ENCODE measurements at regions not wholly inside any gene's neighbourhood (a gene's known extent, or its start where the extent isn't known, plus 50 kb on each side); places are given as distances from the start of the nearest gene placed in this dataset.
"Not testable (repeated sequence)": the region's sequence is repeated elsewhere in the genome, so short reads cannot be mapped to it uniquely, and the experiment has no call there.

GRCh38 chr7:66413379-66414114 is 208.4 kb downstream of the TPST1 start:
- peak; percentile 83 for DNase-seq

GRCh38 chr7:66415659-66416265 is 210.6 kb downstream of the TPST1 start:
- no peak for DNase-seq

DNA sequence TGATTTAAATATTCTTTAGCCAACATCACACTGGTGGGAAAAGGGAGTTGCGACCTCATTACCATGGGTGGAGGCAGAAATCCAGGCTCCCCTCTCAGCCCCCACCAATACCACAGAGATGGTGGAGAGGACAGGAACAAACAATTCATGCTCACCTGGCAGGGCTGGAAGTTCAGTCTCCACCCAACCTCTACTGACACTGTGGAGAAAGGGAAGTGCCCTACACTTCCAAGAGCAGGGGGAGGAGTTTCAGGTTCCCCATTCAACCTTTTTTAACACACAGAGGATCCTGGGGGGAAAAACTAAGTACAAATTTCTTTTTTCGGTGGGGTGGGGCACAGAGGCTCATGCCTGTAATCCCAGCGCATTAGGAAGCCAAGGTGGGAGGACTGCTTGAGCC is 210.1 kb upstream of the KCTD7 start:
- no peak for DNase-seq

GRCh38 chr7:66419210-66419609 is 209.5 kb upstream of the KCTD7 start:
- DNase-seq, result no peak

DNA sequence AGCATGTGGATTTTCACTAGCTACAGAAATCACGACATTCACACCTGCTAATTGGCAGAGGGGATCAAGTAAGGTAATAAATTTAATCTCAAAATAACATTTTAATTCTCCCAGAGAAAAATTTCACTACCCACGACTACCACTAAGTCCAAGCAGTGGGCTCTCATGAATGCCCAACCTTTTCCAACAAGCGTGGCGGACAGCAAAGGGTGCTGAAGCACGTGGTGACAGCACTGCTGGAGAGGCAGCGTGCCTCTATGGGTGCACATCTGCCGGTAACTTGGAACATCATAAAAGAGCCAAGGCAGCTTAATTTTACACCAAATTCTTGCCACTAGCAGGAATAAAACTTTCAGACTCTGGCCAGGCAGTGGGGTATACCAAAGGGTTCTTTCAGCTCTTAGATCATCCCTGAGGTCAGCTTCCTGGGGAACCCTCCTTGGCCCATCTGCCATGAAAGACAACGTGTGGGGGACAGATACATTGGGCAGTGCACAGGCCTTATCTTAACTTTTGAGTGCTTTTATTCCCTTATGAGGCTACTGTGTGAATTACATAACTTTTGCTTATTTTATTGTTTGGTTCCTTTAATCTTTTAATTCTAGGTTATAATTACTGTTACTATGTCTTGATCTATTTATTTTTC is 206.7 kb upstream of the KCTD7 start:
- no peak for DNase-seq

DNA sequence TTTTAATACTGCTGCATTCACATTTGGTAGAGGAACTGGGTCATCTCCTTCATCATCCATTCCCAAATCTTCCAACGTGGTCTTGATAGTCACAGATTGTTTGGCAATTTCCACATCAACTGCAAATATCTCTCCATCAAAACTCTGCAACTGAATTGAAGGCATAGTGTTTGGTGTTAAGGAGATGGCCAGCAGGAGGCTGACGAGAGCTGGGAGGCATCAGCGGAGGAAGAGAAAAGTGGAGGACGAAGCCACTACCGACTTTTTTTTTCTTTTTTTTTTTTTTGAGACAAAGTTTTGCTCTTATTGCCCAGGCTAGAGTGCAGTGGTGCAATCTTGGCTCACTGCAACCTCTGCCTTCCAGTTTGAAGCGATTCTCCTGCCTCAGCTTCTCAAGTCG is 205.0 kb upstream of the KCTD7 start:
- no peak for DNase-seq

- DNase-seq, result no peak
These were observed 202.3 kb upstream of the KCTD7 start for GRCh38 chr7:66426332-66426731.

DNA sequence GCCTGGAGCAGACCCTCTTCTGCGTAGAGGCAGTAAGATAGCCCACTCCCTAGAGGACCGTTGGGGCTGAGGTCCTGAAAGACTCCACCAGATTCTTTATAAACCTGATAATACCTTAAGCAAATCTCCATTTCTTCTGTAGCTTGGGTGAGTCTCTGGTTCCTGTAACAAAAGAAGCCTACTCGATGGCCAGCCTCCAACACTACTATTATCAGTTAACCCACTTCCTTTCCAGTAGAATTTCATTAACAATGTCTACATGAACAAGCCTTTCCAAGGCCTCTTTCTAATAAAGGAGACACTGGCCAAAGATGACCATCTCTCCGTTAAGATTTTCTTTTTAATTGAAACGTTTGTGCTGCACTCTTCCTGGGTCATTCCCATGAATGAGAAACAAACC is 201.7 kb upstream of the KCTD7 start:
- DNase-seq, result no peak

- DNase-seq, result no peak
These were observed 200.7 kb upstream of the KCTD7 start for GRCh38 chr7:66427956-66428355.

GRCh38 chr7:66429498-66430163 is 199.1 kb upstream of the KCTD7 start:
- no peak for DNase-seq

DNA sequence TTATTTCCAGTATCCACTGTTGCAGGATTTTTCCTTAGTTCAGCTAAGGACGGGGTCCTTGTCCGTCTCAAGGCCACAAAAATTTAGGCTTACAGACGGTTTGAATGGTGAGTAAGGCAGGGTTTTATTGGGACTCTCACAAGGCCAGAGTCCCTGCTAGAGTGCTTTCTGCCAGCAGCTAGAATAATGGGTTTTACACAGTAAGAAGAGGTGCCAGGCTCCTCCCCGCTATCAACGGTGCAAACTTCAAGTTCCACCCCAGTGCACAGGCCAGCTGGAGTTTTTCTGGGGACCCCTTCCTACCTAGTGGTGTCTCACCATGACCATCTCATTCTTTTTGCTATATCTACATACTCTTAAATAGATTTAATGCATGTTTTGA is 198.5 kb upstream of the KCTD7 start:
- no peak for DNase-seq

- not testable (repeated sequence) for DNase-seq
These were observed 189.8 kb upstream of the KCTD7 start for GRCh38 chr7:66438703-66439405.

DNA sequence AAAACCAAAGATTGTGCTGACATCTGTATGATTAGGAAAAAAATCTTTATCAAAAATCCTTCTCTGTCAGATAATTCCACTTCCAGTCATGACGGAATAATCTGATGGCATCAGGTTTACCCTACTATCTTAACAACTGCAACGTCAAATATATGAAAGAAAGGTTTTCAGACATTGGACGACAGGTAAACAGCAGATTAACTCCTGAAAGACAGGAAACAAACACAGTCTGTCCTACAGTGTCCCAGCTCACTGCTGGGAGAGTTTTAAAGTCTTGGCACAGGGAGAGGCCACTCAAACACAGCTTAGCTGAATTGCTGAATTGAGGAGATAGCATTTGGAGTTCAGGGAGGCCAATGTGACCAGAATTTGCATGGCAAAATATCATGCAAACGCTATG is 186.3 kb upstream of the KCTD7 start:
- DNase-seq, result no peak

GRCh38 chr7:66443946-66444345 is 184.7 kb upstream of the KCTD7 start:
- DNase-seq, result peak; percentile 28

GRCh38 chr7:66447007-66447406 is 181.7 kb upstream of the KCTD7 start:
- DNase-seq, result not testable (repeated sequence)

GRCh38 chr7:66450814-66451213 is 177.9 kb upstream of the KCTD7 start:
- not testable (repeated sequence) for DNase-seq

GRCh38 chr7:66451713-66452112 is 177.0 kb upstream of the KCTD7 start:
- not testable (repeated sequence) for DNase-seq

DNA sequence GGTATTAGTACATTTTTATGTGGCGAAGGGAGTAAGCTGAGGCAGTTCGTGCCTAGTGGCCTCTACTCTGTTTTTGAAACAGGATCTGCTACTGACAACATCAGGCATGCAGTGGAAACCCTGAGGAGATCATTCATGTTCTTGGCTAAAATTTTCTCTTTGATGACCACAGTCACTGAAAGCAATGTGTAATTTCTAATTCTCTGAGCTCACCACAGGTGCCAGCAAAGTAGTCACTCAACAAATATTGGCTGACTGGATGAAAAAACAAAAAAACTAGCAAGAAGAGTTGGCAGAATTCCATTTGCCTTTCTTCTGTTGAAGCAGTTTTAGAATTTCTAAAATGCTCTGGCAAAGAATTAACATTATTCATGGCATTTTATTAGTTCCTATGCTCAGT is 176.5 kb upstream of the KCTD7 start:
- no peak for DNase-seq

- no peak for DNase-seq
These were observed 175.3 kb upstream of the KCTD7 start for GRCh38 chr7:66453340-66453739.

DNA sequence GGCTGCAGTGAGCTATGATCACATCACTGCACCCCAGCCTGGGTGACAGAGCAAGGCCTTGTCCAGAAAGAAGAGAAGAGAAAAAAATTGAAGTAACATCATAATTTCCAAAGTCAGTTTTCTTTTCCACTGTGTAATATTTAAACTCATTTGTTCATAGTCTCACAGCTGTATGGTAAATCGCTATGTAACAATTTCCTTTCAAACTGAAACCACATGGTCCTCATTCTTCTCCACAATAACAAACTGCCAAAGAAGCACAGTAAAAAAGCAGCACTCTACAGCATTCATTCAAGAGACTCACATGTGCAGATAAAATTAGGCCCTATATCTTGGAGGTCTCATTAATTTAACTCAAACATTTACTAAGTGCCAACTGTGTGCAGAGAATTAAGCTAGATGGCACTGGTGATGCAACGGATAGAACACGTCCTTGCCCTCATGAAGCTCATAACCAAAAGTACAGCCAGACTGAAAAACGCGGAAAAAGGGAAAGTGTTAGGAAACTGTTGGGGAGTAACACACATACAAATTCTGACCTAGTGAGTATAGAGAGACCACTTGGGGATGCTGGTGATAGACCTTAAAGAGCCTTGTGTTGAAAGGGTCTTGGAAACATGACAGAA is 174.0 kb upstream of the KCTD7 start:
- no peak for DNase-seq

DNA sequence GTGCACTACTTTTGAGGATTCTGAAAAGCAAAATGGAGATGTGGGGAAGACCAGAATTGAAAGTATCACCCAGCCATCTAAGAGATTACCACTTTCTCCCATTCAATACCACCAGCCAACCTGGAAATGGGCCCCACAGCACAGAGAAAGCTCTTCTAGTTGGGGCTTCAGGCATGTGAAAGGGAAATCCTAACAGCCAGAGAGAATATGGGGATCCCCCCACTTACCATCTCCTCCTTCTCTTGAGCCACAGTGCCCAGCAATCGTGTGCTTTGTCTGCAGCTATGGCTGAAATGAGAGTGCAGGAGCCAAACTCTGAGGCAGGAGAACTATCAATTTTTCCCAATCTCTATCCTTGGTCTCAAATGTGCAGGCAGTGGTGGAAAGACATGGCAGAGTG is 173.2 kb upstream of the KCTD7 start:
- not testable (repeated sequence) for DNase-seq

DNA sequence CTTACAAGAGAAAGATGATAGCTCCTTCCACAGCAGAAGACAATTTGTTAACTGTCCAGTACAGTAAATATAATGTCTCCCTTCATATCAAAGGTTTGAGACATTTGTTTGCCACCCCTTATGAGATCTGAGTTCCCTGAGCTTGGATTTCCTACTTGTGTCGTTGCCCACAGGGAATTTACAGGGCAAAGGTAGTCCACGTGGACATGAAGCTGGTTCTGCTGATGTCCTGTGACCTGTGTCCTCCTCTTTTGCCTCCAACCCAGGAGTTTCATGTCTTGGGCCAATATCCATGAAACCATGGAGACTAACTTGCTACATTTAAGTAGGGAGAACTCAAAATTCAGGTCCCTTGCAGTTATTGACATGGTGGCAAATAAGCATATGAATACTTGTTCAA is 172.2 kb upstream of the KCTD7 start:
- not testable (repeated sequence) for DNase-seq

GRCh38 chr7:66458991-66459390 is 169.7 kb upstream of the KCTD7 start:
- peak; percentile 43 for DNase-seq
